ENCODE measurements at regions not wholly inside any gene's neighbourhood (a gene's known extent, or its start where the extent isn't known, plus 50 kb on each side); places are given as distances from the start of the nearest gene placed in this dataset.

DNA sequence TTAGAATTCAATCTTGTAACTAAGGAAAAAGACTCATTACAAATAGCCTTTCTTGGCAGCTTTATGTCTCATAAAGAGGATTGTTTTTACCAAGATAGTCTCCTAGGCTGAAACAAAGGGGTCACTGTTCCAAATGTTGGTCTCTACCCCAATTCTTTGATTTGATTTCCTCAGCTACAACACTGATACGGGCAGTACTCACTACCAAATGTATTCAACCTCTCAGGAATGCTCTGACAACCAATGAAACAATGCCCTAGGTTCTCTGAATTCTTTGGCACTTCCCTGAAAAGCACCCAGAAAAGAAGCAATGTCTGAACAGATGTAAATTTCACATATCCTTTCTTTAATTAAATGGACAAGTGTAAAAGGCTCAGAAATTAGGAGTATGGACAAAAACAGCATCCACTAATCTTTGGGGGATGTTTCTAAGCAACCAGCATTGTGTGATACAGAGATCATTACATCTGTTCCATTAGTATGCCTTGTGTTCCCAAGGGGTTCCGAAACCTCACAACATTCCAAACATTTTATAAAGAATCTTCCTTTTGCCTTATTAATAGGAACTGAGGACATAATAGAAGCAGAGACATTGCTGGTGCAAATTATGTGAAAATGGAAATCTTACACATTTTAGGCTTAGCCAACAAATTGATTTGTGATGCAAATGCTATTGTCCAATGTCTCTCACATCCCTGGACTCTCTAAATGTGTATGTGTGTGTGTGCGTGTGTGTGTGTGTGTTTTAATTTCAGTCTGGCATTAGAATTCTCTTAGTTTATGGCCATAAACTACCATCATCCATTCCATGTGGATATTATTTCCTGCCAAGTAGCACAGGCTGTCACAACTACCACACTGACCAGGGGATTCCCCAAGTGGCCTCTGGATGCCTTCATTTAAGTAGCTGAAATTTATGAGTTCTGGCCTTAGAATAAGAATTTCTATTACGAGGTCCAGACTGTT, 276.0 kb downstream of the MTX2 start:
- Histone ChIP-seq H3K4me1 (no peaks in the 10 kb centered on the region), H3K4me3 (no peak overlapping the region)

DNA sequence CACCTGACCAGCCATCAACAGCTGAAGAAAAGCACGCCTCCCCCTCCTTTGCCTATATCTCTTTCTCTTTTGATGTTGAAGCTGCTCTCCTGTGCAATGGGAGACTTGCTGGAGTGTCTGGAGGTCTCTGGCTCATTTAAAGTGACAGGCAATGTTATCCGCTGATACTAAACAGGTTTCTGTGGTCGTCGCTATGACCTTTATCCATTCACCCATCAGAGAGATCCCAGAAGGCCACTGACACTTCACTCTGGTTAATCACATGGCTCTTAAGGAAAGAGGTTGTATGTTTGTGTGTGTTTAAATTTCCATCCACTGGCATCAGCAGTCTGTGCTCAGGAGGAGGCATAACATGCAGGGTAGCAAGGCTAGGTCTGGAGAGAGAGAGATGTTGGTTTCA, 277.3 kb downstream of the MTX2 start:
- no peaks in the 10 kb centered on the region for H3K9me3 ChIP-seq
- no peak overlapping the region for H3K4me3 ChIP-seq
- no peak for DNase-seq
- no peaks in the 10 kb centered on the region for H3K27me3 ChIP-seq
- no peaks in the 10 kb centered on the region for H3K4me1 ChIP-seq
- H3K36me3 ChIP-seq, result no peaks in the 10 kb centered on the region
- no peak overlapping the region for H3K27ac ChIP-seq
- TF ChIP-seq, protein P1, sequence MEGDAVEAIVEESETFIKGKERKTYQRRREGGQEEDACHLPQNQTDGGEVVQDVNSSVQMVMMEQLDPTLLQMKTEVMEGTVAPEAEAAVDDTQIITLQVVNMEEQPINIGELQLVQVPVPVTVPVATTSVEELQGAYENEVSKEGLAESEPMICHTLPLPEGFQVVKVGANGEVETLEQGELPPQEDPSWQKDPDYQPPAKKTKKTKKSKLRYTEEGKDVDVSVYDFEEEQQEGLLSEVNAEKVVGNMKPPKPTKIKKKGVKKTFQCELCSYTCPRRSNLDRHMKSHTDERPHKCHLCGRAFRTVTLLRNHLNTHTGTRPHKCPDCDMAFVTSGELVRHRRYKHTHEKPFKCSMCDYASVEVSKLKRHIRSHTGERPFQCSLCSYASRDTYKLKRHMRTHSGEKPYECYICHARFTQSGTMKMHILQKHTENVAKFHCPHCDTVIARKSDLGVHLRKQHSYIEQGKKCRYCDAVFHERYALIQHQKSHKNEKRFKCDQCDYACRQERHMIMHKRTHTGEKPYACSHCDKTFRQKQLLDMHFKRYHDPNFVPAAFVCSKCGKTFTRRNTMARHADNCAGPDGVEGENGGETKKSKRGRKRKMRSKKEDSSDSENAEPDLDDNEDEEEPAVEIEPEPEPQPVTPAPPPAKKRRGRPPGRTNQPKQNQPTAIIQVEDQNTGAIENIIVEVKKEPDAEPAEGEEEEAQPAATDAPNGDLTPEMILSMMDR (IDR thresholded peaks at IDR 0.05), result no peak
- no peak for TF ChIP-seq POLR2A (IDR thresholded peaks at IDR 0.05)

More for the DNA sequence above, 276.0 kb downstream of the MTX2 start:
- no peak for DNase-seq
- no peaks in the 10 kb centered on the region for H3K9me3 ChIP-seq
- H3K27ac ChIP-seq, result no peak overlapping the region
- TF ChIP-seq, protein P1 (IDR thresholded peaks at IDR 0.05), result no peak
- no peak for TF ChIP-seq POLR2A (IDR thresholded peaks at IDR 0.05)
- no peaks in the 10 kb centered on the region for H3K27me3 ChIP-seq
- H3K36me3 ChIP-seq, result no peaks in the 10 kb centered on the region

DNA sequence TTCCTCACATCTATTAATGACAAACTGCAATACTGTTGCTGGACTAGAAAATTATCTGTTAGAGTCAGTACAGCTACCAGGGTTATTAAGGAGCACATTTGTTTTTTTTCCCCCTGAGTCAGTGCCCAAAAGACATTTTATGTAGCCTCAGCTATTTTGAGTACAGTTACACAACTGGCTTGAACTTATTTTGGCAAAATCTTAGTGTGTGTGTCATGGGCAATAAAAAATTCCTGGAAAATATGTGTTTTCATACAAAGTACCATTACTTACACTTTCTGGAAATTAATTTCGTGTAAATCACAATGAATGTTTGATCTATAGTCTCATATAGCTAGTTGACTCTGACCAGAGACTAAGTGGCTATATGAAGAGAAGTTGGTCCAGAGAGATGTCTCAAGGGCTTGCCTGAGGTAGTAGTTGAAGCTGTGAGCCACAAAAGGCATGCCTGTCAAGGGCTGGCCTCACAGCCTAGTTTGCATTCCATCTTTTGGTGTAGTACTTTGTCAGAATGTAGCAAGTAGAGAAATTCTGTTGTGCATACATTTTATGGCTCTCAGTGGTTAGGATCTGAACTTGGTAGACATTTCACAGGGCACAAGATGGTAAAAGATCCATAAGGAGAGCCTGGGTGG, 283.4 kb downstream of the MTX2 start:
- Histone ChIP-seq H3K27ac (peak overlapping the region in 2 of 4 donors; percentile 50 to 80), H3K9me3 (no peaks in the 10 kb centered on the region), H3K27me3 (no peaks in the 10 kb centered on the region), H3K4me3 (no peak overlapping the region), H3K4me1 (peaks cover 0 to 24% (median 0%) of the 10 kb centered on the region in 4 donors), H3K36me3 (no peaks in the 10 kb centered on the region)
- TF ChIP-seq, protein P1 (IDR thresholded peaks at IDR 0.05), result no peak
- no peak for TF ChIP-seq POLR2A (IDR thresholded peaks at IDR 0.05)
- DNase-seq, result no peak

DNA sequence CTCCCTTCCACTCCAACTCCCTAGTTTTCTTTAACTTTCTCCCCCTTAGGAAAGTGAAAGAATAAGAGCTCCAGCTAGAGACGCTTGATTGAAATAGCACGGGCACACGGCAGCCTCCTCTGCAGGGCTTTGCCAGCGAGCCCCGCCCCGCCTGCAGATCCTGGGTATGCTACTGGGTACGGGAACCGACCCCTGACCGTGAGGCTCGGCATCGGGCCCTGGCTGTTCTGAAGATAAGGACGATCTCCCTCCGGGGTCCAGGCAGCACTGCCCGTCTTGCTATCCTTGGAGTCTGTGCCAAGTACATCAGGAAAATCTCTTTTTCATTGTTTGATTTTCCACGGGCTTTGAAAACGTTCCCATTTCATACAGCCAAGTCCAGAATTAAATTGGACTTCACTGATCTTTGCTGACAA, 284.5 kb downstream of the MTX2 start:
- Histone ChIP-seq H3K4me1 (peaks cover 0 to 24% (median 0%) of the 10 kb centered on the region in 4 donors), H3K9me3 (no peaks in the 10 kb centered on the region), H3K36me3 (no peaks in the 10 kb centered on the region), H3K27ac (peak overlapping the region; percentile 20 to 80 (median 64)), H3K4me3 (peak overlapping the region; percentile 14 to 59 (median 39)), H3K27me3 (no peaks in the 10 kb centered on the region)
- DNase-seq, result peak; percentile 18 to 74 (median 67)
- TF ChIP-seq, protein P1 (IDR thresholded peaks at IDR 0.05), result no peak
- no peak for TF ChIP-seq POLR2A (IDR thresholded peaks at IDR 0.05)

DNA sequence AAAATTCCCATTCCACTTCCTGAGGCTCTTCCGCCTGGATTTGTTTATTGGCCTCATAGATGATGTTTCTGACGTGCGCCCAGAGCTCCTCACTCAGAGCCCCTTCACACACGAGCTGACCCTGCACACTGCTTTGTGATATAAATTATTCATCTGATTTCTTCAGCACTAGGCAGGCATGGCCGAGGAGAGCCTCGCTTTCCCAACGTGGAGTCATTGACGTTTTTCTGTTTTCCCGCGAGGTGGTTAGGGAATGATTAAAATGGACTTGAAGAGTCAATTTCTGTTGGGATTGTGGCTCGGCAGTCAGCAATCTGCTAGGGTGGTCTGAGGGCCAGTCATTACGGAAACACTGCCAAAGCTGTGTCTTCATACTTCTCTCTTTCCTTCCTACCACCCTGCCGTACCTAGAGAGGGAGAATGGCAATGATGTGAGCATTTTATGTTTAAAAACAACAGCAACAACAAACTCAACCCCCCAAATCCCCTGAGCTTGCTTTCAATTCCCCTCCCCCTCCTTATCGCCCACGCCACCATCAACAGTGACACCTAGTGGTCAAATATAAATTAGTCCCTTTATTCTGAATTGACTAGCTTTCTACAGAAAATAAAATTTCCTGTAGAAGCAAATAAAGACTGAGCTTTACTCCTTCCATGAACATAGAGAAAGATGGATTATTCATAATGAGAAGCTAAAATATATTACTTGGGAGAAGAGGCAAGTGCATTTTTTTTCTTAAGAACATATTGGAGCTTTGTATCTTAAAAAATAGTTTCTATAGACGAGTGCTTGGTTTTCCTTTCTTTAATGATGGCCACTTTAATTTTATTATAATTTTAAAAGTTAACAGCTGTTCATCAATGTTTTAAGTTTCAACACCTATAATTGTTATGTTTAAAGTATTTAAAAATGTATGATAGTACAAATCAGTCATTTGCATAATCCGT, 285.1 kb downstream of the MTX2 start:
- DNase-seq, result peak in 1 of 3 donors; percentile 63

More for the DNA sequence above, 285.1 kb downstream of the MTX2 start:
- Histone ChIP-seq H3K4me3 (peak overlapping the region; percentile 14 to 59 (median 39)), H3K27ac (peak overlapping the region; percentile 20 to 80 (median 64)), H3K4me1 (peaks cover 0 to 24% (median 0%) of the 10 kb centered on the region in 4 donors), H3K27me3 (no peaks in the 10 kb centered on the region), H3K9me3 (no peaks in the 10 kb centered on the region), H3K36me3 (no peaks in the 10 kb centered on the region)
- no peak for TF ChIP-seq POLR2A (IDR thresholded peaks at IDR 0.05)
- TF ChIP-seq, protein P1 (IDR thresholded peaks at IDR 0.05), result peak; percentile 32 to 83 (median 77)

Measured in Peyer's patch (tissue), 4 donors.